ENCODE measurements at regions not wholly inside any gene's neighbourhood (a gene's known extent, or its start where the extent isn't known, plus 50 kb on each side); places are given as distances from the start of the nearest gene placed in this dataset.
"Not testable (repeated sequence)": the region's sequence is repeated elsewhere in the genome, so short reads cannot be mapped to it uniquely, and the experiment has no call there.

- DNase-seq (ENCODE audit: low read depth in 2 of 2): no peak
- TF ChIP-seq CTCF (IDR thresholded peaks at IDR 0.05; ENCODE audit: low read depth, low read length): no peak
Observed at GRCh38 chr19:28555317-28555716, 657.6 kb downstream of the UQCRFS1 start.

GRCh38 chr19:28554321-28555091 lies 658.4 kb downstream of the UQCRFS1 start:
- H3K4me3 ChIP-seq (replicated peaks in 1 of 2; ENCODE audit: low read depth in 2 of 2, low read length in 2 of 2): no peak overlapping the region
- no peak for DNase-seq (ENCODE audit: low read depth in 2 of 2)
- no peak for TF ChIP-seq CTCF (IDR thresholded peaks at IDR 0.05; ENCODE audit: low read depth, low read length)

More at GRCh38 chr19:28555317-28555716, 657.6 kb downstream of the UQCRFS1 start:
- no peak overlapping the region for H3K4me3 ChIP-seq (replicated peaks in 1 of 2; ENCODE audit: low read depth in 2 of 2, low read length in 2 of 2)

- no peak for TF ChIP-seq CTCF (IDR thresholded peaks at IDR 0.05; ENCODE audit: low read depth, low read length)
- DNase-seq (ENCODE audit: low read depth in 2 of 2): no peak
Observed at GRCh38 chr19:28553764-28554163, 659.2 kb downstream of the UQCRFS1 start.

GRCh38 chr19:28553005-28553404 lies 659.9 kb downstream of the UQCRFS1 start:
- no peak overlapping the region for H3K4me3 ChIP-seq (replicated peaks in 1 of 2; ENCODE audit: low read depth in 2 of 2, low read length in 2 of 2)
- TF ChIP-seq CTCF (IDR thresholded peaks at IDR 0.05; ENCODE audit: low read depth, low read length): no peak
- no peak for DNase-seq (ENCODE audit: low read depth in 2 of 2)

More at GRCh38 chr19:28553764-28554163, 659.2 kb downstream of the UQCRFS1 start:
- no peak overlapping the region for H3K4me3 ChIP-seq (replicated peaks in 1 of 2; ENCODE audit: low read depth in 2 of 2, low read length in 2 of 2)

- DNase-seq (ENCODE audit: low read depth in 2 of 2): no peak
- no peak for TF ChIP-seq CTCF (IDR thresholded peaks at IDR 0.05; ENCODE audit: low read depth, low read length)
- H3K4me3 ChIP-seq (replicated peaks in 1 of 2; ENCODE audit: low read depth in 2 of 2, low read length in 2 of 2): no peak overlapping the region
Observed at GRCh38 chr19:28549680-28550277, 663.2 kb downstream of the UQCRFS1 start.

- no peak for TF ChIP-seq CTCF (IDR thresholded peaks at IDR 0.05; ENCODE audit: low read depth, low read length)
- DNase-seq (ENCODE audit: low read depth in 2 of 2): no peak
- H3K4me3 ChIP-seq (replicated peaks in 1 of 2; ENCODE audit: low read depth in 2 of 2, low read length in 2 of 2): no peak overlapping the region
Observed at GRCh38 chr19:28546148-28546685, 666.7 kb downstream of the UQCRFS1 start.

GRCh38 chr19:28545397-28545796 lies 667.6 kb downstream of the UQCRFS1 start:
- not testable (repeated sequence) for DNase-seq (ENCODE audit: low read depth in 2 of 2); H3K4me3 ChIP-seq (replicated peaks in 1 of 2; ENCODE audit: low read depth in 2 of 2, low read length in 2 of 2)

Measured in cardiac fibroblast (primary cell).